Kidney (tissue), 13 donors: ENCODE measurements at regions not wholly inside any gene's neighbourhood (a gene's known extent, or its start where the extent isn't known, plus 50 kb on each side); places are given as distances from the start of the nearest gene placed in this dataset.

ENCODE experiments used
- DNase-seq, 5 donors: peaks; one replicate each; pipeline ENCODE4 v3.0.0-alpha.2; 2013 to 2020
- FAIRE-seq: peaks from 2 replicates; lab custom pipeline; 2012; peaks lifted over from hg19 to GRCh38; lab: Jason Lieb, UNC
- H3K27ac ChIP-seq, 2 donors: one replicate each; pipeline ENCODE4 v1.7.0; 2013; ENCODE audit warnings: low read depth in 2 of 2, low read length in 2 of 2, inconsistent platforms in 1 of 2
- H3K27me3 ChIP-seq: one replicate; pipeline ENCODE4 v1.7.1; 2013; ENCODE audit warnings: low read length, inconsistent platforms; ENCODE audit not compliant: control insufficient read depth, insufficient read depth
- H3K36me3 ChIP-seq, 3 donors: one replicate each; pipeline versions ENCODE4 v1.7.0 to v1.7.1; 2013; ENCODE audit warnings: low read length in 3 of 3, control low read depth in 1 of 3, inconsistent platforms in 1 of 3; ENCODE audit not compliant: insufficient read depth in 3 of 3, control insufficient read depth in 2 of 3
- H3K4me1 ChIP-seq, 3 donors: one replicate each; pipeline versions ENCODE4 v1.7.0 to v1.7.1; 2013; ENCODE audit warnings: low read length in 3 of 3, inconsistent platforms in 1 of 3, low read depth in 1 of 3; ENCODE audit not compliant: control insufficient read depth in 2 of 3, insufficient read depth in 2 of 3
- H3K4me3 ChIP-seq, 3 donors: one replicate each; pipeline versions ENCODE4 v1.7.0 to v1.8.1; 2013; ENCODE audit warnings: low read length in 3 of 3, control low read depth in 1 of 3, inconsistent platforms in 1 of 3
- H3K9ac ChIP-seq, 3 donors: one replicate each; pipeline versions ENCODE4 v1.7.0 to v1.7.1; 2013; ENCODE audit warnings: low read length in 3 of 3, control low read depth in 1 of 3, inconsistent platforms in 1 of 3
- H3K9me3 ChIP-seq, 3 donors: one replicate each; pipeline versions ENCODE4 v1.7.0 to v1.7.1; 2013; ENCODE audit warnings: low read length in 3 of 3, control low read depth in 1 of 3, inconsistent platforms in 1 of 3; ENCODE audit not compliant: control insufficient read depth in 2 of 3, insufficient read depth in 1 of 3
- CTCF ChIP-seq: IDR thresholded peaks from 3 replicates; pipeline ENCODE4 v1.5.1; 2012; ENCODE audit warnings: mild to moderate bottlenecking, moderate library complexity, borderline replicate concordance; ENCODE audit not compliant: insufficient read depth; ENCODE audit errors: extremely low read depth
- intact Hi-C: fragments of 100-400 bp; cut with DNase I; formaldehyde crosslinking; loops from one replicate; pipeline ENCODE4 v1.11.1; 2022
- donor health status: control.
- donor health status: control.
- donor health status: control.
- donor health status: control.
- donor health status: control.
- donor health status: DM: yes; HTN: yes; CAD: no.
- donor health status: Normal renal cell carcinoma (clear cell type).

- H3K9me3 ChIP-seq, result peaks cover 0 to 9% (median 0%) of the 10 kb centered on the region in 3 donors
- FAIRE-seq, result no peak
- DNase-seq, result no peak
- no peak overlapping the region for H3K4me3 ChIP-seq
- peaks cover 0 to 4% (median 0%) of the 10 kb centered on the region in 3 donors for H3K4me1 ChIP-seq
- intact Hi-C loops, result no loop called here
- no peaks in the 10 kb centered on the region for H3K36me3 ChIP-seq
- H3K27me3 ChIP-seq, result no peaks in the 10 kb centered on the region
- H3K27ac ChIP-seq, result no peak overlapping the region
- H3K9ac ChIP-seq, result no peak overlapping the region
- no peak for TF ChIP-seq CTCF
Measured at GRCh38 chr9:108662091-108662875, 193.5 kb downstream of the ACTL7B start.

- DNase-seq, result no peak
- H3K36me3 ChIP-seq, result no peaks in the 10 kb centered on the region
- no peak overlapping the region for H3K4me3 ChIP-seq
- intact Hi-C loops, result no loop called here
- H3K9ac ChIP-seq, result no peak overlapping the region
- H3K27ac ChIP-seq, result no peak overlapping the region
- no peak for TF ChIP-seq CTCF
- FAIRE-seq, result no peak
- H3K4me1 ChIP-seq, result no peaks in the 10 kb centered on the region
- peaks cover 0 to 9% (median 0%) of the 10 kb centered on the region in 3 donors for H3K9me3 ChIP-seq
- no peaks in the 10 kb centered on the region for H3K27me3 ChIP-seq
Measured at GRCh38 chr9:108656566-108656965, 199.2 kb downstream of the ACTL7B start.

- DNase-seq (no peak), FAIRE-seq (no peak)
- H3K9me3 ChIP-seq, result peaks cover 0 to 9% (median 0%) of the 10 kb centered on the region in 3 donors
- TF ChIP-seq CTCF, result no peak
- H3K36me3 ChIP-seq, result no peaks in the 10 kb centered on the region
- H3K9ac ChIP-seq, result no peak overlapping the region
- no peaks in the 10 kb centered on the region for H3K27me3 ChIP-seq
- intact Hi-C loops, result no loop called here
- H3K4me1 ChIP-seq, result no peaks in the 10 kb centered on the region
- H3K27ac ChIP-seq, result no peak overlapping the region
- no peak overlapping the region for H3K4me3 ChIP-seq
Measured at GRCh38 chr9:108655818-108656217, 200.0 kb downstream of the ACTL7B start.
